CD4-positive, alpha-beta T cell treated with Interferon alpha-2 for 1 hour (primary cell): ENCODE measurements at regions not wholly inside any gene's neighbourhood (a gene's known extent, or its start where the extent isn't known, plus 50 kb on each side); places are given as distances from the start of the nearest gene placed in this dataset.

Experiments
- DNase-seq, 2 donors: peaks; one replicate each; pipeline ENCODE4 v3.0.0-alpha.2; 2020 to 2022

- DNase-seq = no peak
Observed at GRCh38 chr5:4204276-4205141, 608.9 kb downstream of the IRX1 start.

- no peak for DNase-seq
Observed at GRCh38 chr5:4205398-4205797, 609.8 kb downstream of the IRX1 start.

GRCh38 chr5:4206127-4206526 lies 610.5 kb downstream of the IRX1 start:
- no peak for DNase-seq

GRCh38 chr5:4207486-4207885 lies 611.9 kb downstream of the IRX1 start:
- DNase-seq = no peak

GRCh38 chr5:4208537-4208936 lies 612.9 kb downstream of the IRX1 start:
- no peak for DNase-seq

GRCh38 chr5:4208996-4209395 lies 613.4 kb downstream of the IRX1 start:
- no peak for DNase-seq

GRCh38 chr5:4212071-4212739 lies 616.6 kb downstream of the IRX1 start:
- no peak for DNase-seq

GRCh38 chr5:4212981-4213819 lies 617.6 kb downstream of the IRX1 start:
- no peak for DNase-seq

GRCh38 chr5:4215143-4215542 lies 619.5 kb downstream of the IRX1 start:
- no peak for DNase-seq

GRCh38 chr5:4216142-4216541 lies 620.5 kb downstream of the IRX1 start:
- DNase-seq = no peak

GRCh38 chr5:4220016-4220415 lies 624.4 kb downstream of the IRX1 start:
- DNase-seq = no peak

- DNase-seq = no peak
Observed at GRCh38 chr5:4221048-4221447, 625.4 kb downstream of the IRX1 start.

- DNase-seq = no peak
Observed at GRCh38 chr5:4222147-4222546, 626.5 kb downstream of the IRX1 start.

- DNase-seq = no peak
Observed at GRCh38 chr5:4222821-4223220, 627.2 kb downstream of the IRX1 start.

- DNase-seq = no peak
Observed at GRCh38 chr5:4225741-4226140, 630.1 kb downstream of the IRX1 start.

GRCh38 chr5:4226565-4226964 lies 630.9 kb downstream of the IRX1 start:
- DNase-seq = no peak

- DNase-seq = no peak
Observed at GRCh38 chr5:4228708-4229107, 633.1 kb downstream of the IRX1 start.

GRCh38 chr5:4229414-4230292 lies 634.0 kb downstream of the IRX1 start:
- no peak for DNase-seq

GRCh38 chr5:4230471-4230785 lies 634.8 kb downstream of the IRX1 start:
- no peak for DNase-seq

- DNase-seq = no peak
Observed at GRCh38 chr5:4230786-4231641, 635.4 kb downstream of the IRX1 start.

- no peak for DNase-seq
Observed at GRCh38 chr5:4232084-4232483, 636.5 kb downstream of the IRX1 start.

GRCh38 chr5:4233671-4234070 lies 638.0 kb downstream of the IRX1 start:
- DNase-seq = no peak
